Anterior cingulate cortex (tissue), 58 donors: ENCODE measurements at regions not wholly inside any gene's neighbourhood (a gene's known extent, or its start where the extent isn't known, plus 50 kb on each side); places are given as distances from the start of the nearest gene placed in this dataset.
"Not testable (repeated sequence)": the region's sequence is repeated elsewhere in the genome, so short reads cannot be mapped to it uniquely, and the experiment has no call there.

Experiments used
- DNase-seq, 58 donors: peaks; one replicate each; lab custom pipeline; 2025; lab: John Stamatoyannopoulos, UW

DNA sequence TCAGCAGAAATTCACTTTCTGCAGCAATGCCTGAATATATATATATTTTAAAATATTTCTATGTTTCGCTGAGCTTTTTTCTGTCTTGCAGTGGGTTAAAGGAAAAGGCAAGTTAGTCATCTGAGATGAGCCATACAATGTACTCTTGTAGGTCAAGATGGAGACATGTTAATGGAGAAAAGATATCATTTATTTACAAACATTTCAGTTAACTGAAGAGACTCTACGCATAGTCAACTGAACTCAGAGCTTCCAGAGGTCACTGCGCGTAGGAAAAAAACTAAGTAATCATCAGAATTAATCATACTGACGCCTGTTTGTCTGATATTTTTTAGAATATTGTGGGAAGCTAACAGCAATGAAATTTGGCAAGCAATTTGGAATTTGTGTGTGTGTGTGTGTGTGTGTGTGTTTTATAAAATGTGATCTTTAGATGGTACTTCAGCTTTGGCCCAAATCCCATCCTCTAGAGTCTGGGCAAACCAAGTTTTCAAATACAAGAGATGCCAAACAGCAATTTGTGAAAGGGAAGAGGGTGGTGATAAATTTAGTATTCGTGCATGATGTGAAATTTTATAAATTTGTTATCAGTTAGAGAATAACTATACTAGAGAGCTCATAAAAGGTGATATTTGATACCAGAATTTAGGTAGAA, 193.9 kb upstream of the AGR3 start:
- DNase-seq: no peak

DNA sequence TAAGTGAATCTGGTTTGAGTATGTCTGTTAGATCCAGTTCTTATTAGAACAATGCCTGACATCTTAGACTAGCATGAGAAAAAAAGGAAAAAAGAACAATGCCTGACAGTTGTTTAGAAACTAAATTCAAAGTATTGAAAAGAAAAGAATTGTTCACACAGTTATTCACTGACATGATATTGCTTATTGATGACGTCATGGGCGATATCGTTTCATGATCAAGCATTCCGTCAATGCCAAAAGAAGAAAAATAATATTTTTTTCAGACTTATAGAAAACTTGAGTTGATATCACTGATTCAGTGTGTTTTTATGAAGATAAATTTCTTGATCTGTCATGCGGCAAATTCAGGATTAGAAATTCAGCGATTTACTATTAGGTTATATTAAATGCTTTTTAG, 196.5 kb upstream of the AGR3 start:
- no peak for DNase-seq

DNA sequence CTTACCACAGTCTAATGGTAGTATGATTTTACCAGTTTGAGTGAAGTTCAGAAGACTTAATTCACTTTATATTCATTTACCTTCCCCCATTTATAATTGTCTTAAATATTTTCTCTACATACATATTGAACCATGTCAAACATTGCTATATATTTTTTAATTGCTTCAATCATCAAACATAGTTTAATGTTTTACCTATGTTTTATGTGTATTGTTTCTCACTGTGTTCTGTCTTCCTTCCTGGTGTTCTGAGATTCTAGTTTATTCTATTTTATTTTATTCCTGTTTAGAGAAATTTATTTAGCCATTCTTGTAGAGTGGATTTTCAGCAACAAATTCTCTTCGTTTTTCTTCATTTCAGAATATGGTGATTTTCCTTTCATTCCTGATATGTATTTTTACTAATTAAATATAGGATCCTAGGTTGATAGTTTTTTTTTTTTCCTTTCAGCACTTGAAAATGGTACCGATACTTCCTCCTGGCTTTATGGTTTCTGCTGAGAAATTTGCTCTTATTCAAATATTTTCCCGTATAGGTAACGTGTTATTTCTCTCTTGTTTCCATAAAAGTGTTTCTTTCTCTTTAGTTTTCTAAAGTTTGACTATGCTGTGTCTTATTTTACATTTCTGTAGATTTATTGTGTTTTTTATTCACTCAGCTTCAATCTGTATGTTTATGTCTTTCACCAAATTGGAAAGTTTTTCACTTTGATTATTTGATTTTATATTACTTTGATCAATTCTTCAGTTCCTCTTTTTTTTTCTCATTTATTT, 201.8 kb upstream of the AGR3 start:
- DNase-seq: no peak

DNA sequence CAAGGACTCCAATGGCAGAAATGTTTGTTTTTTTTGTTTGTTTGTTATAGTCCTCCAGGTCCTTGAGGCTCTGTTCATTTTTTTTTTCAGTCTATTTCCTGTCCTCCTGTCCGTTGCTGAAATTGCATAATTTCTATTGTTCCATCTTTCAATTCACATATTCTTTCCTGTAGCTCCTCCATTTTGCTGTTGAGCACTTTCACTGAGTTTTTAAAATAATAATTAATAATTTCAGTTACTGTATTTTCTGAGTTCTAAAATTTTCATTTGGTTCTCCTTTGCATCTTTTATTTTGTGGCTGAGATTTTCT, 202.3 kb upstream of the AGR3 start:
- no peak for DNase-seq

DNA sequence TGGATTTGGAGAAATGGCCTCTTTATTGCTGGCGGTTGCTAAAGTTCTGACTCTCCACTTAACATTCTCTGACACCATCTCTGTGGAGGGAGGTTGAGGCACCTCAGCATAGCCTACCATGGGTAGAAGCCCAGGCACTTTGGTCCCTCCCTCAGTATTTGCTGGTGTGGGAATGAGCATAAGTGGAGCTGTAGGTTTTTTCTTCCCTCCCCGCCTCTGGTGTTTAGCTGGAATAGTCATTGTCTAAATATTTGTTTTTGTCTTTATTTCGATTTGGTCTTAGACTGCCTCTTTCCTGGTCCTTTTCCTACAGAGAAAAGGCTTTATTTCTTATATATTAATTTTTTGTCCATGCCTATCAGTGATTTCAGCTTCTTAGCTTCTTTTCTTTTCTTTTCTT, 203.4 kb upstream of the AGR3 start:
- DNase-seq: no peak

DNA sequence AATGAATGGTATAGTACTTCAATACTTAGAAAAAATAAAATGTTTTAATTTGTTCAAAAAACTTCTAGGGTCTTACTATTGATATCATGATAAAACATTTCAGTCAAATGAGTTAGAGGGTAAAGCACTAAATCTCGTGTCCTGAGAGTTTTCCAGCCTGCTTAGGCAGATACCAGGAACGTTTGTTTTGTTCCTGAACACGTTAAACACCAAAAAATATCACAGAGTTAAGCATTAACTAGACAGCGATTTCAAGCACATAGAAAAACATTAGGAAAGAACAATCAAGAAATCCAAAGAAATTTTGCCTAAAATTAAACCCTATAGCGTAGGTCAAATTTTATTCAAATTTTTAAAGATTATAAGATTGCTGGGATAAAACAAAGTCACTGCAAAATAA, 204.6 kb upstream of the AGR3 start:
- DNase-seq: no peak

DNA sequence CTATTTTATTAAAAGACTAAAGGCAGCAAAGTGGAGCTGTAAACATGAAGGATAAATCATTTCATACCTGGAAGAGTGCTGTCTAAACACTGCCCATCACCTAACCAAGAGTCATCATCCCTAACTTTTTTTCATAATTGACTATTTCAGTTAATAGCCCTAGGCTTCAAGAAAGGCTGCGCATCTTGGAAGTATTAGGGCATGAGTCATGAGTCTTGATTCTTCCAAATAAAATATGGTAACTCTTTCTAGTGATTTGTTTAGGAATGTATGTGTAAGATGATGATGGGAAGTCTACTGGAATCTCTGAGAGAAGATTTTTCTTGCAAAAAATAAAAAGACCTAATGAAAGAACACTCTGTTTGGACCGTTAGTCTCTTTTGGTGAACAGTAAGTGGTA, 207.7 kb upstream of the AHR start:
- no peak for DNase-seq

DNA sequence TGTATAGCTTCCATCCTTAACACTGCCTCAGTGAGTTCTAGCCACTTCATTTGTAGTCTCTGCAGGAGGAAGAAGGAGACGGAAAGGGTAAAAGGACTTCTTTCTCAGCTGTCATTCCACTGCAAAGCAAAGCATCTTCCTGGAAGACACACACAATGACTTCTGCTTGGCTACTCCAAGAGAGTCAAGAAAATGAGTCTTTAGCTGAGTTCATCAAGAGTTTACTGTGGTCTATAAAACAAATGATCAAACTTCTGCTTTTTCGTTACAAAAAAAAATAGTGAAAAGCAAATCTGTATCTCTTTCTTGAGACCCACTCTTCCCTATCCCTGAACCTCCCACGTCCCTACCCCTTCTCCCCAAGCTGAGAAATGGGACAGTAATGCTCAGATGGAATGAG, 205.0 kb upstream of the AHR start:
- DNase-seq: no peak

DNA sequence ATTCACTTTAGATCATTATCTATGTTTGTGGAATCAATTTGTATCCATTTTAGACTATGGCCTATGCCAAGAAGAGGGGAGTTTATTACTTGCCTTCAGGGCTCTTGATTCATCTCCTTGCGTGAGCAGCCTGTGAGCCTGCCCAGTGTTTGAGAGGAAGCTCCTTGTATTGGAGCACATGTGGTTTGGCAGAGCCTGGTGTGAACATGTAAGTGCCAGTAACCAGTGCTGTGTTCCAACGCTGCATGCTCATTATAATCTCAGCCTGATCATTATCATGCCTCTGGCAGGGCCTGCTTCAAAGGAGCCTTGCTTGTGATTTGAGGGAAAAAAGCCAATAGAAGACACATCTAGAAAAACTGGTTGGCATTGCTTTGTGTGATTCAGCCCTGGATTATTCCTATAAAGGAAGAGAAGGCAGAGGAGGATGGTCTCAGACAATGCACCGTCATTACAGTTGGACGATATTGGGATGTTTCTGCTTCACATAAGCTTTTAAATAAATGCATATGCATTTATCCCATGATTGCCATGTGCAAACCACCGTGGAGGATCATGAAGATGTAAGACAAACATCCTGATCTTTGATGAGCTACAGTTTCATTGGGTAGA, 203.4 kb upstream of the AHR start:
- no peak for DNase-seq

DNA sequence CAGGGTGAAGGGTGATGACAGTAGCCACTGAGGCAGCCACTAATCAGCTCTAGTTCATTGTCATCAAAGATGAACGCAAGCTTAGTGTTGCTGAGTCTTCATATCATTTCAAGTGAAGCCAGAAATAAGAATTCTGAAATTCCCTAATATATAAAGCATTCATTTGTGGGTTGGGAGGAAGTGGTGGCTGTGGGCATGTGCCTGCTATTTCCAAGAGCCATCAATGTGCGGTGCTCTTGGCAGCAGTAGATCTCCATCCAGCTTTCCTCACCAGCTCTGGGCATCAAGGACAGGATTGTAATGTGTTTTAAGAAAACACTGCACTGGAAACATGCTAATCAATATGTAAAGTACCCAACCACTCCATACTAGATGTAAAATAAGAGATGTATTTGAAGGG, 202.5 kb upstream of the AHR start:
- no peak for DNase-seq

DNA sequence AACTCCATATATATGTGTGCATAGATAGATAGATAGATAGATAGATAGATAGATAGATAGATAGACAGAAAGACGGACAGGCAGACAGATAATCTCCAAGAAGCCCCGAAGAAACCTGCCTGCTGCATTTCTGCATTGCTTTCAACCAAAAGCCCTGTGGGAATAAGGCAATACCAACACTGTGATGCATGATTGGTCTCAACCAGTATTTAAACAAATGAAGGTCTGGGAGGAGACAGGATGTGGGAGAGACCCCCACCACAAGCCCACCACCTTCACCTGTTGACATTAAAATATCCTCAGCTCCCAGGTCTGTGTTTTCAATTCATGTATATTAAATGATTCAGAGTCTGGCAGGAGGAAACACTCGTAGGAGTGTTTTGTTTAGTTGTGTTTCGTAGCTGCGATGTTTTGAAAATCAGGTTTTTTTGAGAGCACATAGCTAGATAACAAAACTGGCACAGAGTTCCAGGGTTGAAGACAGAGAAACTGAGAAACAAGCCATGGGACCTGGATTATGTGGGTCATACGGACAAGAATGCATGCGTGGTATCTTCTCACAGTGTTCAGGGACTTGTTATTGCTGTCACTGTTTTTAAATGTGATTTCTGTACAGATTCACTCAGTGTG, 200.7 kb upstream of the AHR start:
- no peak for DNase-seq

DNA sequence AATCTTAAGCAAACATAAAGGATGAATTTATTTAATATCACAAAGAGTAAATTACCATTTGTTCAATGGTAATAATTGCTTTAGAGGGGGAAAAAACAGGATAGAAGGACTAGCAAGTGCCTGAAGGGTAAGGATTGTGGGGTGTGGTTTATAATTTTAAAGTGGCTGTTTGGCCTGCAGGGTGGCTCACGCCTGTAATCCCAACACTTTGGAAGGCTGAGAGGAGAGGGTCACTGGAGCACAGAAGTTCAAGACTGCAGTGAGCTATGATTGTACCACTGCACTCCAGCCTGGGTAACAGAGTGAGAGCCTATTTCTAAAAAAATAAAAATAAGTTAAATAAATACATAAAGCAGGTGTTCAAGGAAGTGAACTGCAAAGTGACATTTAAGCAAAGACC, 199.9 kb upstream of the AHR start:
- DNase-seq: no peak

DNA sequence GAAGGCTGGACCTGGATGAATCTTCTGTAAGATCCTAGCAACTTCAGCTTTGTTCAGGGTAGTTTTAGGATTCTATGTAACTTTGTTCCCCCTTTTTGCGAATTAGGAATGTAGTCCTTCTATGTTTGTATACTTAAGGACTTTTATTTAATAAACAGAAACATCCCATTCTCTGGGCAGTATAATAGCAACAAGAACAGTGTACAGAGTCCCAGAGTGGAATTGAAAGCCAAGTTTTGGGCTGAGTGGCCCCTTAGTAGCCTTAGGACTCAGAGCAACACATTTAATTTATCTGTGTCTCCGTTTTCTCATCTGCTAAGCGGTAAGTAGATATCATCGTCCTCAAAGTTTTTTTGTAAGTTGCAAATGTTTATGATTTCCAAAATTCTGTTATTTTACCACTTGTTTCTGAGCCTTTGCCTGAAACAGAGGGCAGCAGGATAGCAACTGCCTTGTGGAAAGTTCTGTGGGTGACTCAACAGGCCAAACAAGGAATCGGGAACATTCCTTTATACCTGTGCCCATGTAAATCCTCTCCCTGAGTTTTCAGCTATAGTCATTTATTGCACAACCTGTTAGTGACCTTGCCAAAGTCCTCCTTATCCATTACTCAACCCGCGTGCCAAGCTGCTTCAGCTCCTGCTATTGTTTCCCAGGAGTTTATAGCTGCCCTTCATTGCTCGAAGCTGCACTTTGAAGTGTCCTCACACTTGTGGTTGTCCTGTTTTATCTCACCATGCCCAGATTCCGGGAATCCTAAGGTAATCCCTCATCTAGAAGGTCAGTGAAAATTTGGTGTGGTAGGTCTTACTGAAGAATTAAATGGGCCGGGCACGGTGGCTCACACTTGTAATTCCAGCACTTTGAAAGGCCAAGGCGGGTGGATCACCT, 199.1 kb upstream of the AHR start:
- no peak for DNase-seq

DNA sequence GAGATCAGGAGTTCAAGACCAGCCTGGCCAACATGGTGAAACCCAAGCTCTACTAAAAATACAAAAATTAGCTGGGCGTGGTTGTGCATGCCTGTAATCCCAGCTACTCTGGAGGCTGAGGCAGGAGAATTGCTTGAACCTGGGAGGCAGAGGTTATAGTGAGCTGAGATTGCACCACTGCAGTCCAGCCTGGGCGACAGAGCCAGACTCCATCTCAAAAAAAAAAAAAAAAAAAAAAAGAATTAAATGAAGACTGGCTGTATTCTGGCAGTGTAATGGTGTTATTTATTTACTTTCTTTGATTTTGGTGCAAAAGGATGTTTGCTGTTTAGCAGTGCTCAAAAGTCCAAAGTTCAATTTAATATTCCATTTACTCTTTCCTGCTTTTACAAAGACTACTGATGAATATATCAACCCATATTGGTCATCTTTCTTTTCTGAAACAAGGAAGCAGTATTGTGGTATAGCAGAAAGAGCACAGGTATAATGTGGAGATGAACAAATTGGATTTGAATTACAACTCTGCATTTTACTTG, 198.4 kb upstream of the AHR start:
- DNase-seq: not testable (repeated sequence)

DNA sequence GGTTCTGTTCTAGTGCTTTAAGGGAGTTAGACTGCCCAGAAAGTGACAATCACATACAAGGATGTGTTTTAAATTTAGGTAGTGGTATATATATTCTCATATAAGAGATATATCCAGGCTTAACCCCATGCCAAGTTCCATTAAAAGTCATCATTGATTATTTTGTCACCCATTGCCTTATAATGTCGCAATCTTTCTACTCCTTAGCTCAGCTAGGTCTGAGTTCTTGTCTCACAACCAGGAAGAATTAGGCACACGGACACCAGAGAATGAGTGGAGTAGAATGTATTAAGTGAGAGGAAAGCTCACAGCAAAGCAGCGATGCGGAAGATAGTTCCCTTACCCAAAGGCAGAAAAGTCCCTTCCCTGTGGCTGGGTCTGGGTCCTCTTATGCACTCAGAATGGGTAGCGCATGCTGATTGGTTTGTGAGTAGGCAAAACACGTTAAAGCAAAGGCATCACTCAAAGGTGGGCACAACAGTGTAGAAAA, 197.2 kb upstream of the AHR start:
- no peak for DNase-seq

DNA sequence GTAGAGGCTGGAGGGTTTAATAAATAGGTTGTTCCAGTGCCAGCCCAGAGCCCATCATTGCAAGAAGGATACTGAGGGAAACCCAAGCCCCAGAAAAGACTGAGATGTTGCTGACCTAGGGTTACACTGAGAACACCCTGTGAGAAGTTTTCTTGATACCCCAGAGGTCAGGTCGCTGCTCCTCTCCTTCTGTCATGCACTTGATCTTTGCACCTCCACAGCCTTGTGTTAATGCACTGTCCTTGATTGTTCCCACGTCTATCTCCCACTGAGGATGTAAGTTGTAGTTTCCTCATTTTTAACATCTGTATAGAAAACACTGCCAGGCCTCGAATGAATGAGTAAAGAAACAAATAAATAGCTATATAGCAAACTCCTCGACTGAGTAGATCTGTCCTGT, 195.3 kb upstream of the AHR start:
- DNase-seq: no peak

DNA sequence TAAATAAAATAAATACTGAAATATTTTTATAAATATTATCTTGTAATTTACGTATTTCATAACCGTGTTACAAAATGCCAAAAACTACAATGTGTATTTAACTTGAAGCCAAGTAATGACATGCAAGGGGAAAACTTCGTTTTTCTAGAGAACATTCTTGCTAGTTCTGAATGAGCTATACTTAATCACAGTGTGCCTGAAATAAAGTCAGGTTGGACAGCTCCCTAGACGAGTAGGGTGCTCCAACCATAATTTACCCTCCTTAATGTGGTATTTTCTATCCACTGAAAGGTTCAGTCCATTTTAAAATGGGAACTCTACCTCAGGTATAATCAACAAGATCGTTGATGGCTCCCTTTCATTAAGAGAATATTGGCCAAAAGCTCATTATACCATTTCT, 194.5 kb upstream of the AHR start:
- DNase-seq: no peak

DNA sequence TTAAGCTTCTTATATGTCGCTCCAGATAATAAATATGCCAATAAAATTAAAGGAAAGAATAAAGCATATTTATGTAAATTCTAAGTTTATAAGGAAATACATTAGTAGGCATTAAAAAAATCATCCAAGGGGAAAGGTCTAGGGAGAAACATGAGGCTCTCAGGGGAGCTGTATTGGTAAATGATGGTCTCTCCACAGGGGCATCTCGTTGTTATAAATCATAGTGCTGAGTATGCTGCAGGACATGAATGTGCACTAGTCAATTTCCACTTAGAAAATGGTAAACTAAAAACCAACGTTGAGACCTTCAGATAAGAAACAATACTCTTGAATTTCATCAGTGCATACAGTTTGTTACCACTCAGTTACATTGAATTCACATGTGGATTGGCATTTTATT, 194.0 kb upstream of the AHR start:
- no peak for DNase-seq

DNA sequence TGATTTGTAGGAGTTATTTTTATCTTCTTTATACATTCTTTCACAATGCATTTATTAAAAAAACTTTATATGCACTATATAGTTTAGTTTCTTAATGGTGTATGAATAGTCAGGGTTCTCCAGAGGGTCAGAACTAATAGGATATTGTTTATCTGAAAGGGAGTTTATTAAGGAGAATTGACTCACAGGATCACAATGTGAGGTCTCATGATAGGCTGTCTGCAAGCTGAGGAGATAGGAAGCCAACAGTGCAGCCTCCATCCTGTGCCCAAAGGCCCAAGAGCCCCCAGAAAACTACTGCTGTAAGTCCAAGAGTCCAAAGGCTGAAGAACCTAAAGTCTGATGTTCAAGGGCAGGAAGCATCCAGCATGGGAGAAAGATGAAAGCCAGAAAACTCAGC, 192.8 kb upstream of the AHR start:
- no peak for DNase-seq

DNA sequence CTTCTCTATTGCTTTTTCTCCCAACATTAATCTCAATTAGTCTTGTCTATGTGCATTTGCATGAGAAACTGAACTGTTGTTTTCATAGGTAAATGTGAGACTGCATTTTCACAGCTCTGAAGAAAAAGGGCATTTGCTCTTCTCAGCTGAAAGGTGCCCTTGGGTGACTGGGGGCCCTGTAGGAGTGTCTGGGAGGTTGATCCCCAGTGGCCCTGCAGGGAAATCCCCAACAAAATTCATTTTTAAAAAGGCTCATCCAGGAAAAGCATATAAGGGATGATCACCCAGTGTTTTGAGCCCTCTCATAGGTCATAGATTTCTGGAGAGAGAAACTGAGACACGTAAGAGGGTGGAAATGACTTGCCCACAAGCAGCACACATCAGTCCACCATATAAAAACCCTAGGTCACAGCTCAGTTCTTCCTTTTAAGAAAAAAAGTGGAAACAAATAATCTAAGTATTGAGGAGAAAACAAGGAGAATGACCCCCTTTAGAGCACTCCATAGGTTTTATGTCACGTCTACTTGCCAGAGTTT, 190.3 kb upstream of the AHR start:
- DNase-seq: no peak
